ENCODE measurements at regions not wholly inside any gene's neighbourhood (a gene's known extent, or its start where the extent isn't known, plus 50 kb on each side); places are given as distances from the start of the nearest gene placed in this dataset.

DNA sequence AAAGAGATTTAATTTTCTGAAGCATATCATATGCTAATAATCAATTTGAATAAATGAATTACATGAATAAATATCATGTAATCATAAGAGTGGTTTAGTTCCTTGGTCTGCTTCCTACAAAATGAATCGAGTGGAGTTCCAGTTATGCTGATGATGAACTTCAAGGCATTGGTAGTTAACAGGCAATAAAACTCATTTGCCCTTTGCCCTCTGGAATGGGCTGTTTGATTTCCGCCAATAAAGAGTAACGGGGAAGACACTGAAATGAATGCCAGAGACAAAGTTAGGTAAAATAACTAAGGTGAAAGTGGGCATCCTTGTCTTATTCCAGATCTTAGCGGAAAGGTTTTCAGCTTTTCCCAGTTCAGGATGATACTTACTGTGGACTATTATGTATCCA lies 90.1 kb downstream of the C3orf38 start:
- Histone ChIP-seq H4K20me1 (ENCODE audit: control insufficient read depth, extremely low read depth, insufficient read depth, low read length) (no peaks in the 10 kb centered on the region), H3K27ac (ENCODE audit: insufficient read depth, low read length) (no peak overlapping the region), H3K4me3 (replicated peaks in 1 of 4; ENCODE audit: control extremely low read depth in 1 of 4, insufficient read depth in 1 of 4, low read depth in 3 of 4, low read length in 4 of 4) (no peak overlapping the region), H3K4me2 (ENCODE audit: extremely low read depth, insufficient read depth, low read length) (no peak overlapping the region), H3K9me3 (ENCODE audit: control insufficient read depth, insufficient read depth, low read depth, low read length) (no peaks in the 10 kb centered on the region), H3K36me3 (ENCODE audit: control insufficient read depth, insufficient read depth, low read length) (no peaks in the 10 kb centered on the region), H3K9ac (ENCODE audit: insufficient read depth, low read length) (no peak overlapping the region), H2AFZ (ENCODE audit: low read length) (no peak overlapping the region), H3K4me1 (ENCODE audit: control insufficient read depth, extremely low read depth, insufficient read depth, low read length) (no peaks in the 10 kb centered on the region), H3K27me3 (ENCODE audit: control insufficient read depth, insufficient read depth, low read length) (no peaks in the 10 kb centered on the region), H3K79me2 (ENCODE audit: control insufficient read depth, insufficient read depth, low read length) (no peaks in the 10 kb centered on the region)
- TF ChIP-seq EZH2 (IDR thresholded peaks at IDR 0.05; ENCODE audit: low read length, missing control alignments), result no peak
- DNase-seq (ENCODE audit: low read depth in 2 of 2), result no peak

DNA sequence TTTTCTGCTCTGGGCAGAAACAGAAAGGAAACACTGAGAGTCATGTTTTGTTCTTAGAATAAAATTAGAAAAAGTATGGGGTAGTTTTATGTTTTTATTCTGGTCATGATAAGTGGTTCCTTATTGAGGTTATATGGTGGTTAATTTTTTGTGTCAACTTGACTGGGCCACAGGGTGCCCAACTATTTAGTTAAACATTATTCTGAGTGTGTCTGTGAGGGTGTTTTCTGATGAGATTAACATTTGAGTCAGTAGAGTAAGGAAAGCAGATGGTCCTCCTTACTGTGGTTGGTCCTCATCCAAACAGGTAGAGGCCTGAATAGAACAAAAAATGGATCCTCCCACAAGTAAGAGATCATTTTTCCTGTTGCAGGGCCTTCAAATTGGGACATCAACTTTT lies 98.9 kb downstream of the C3orf38 start:
- no peak overlapping the region for H2AFZ ChIP-seq (ENCODE audit: low read length)
- H4K20me1 ChIP-seq (ENCODE audit: control insufficient read depth, extremely low read depth, insufficient read depth, low read length), result no peaks in the 10 kb centered on the region
- no peak for TF ChIP-seq EZH2 (IDR thresholded peaks at IDR 0.05; ENCODE audit: low read length, missing control alignments)
- TF ChIP-seq, protein P1, sequence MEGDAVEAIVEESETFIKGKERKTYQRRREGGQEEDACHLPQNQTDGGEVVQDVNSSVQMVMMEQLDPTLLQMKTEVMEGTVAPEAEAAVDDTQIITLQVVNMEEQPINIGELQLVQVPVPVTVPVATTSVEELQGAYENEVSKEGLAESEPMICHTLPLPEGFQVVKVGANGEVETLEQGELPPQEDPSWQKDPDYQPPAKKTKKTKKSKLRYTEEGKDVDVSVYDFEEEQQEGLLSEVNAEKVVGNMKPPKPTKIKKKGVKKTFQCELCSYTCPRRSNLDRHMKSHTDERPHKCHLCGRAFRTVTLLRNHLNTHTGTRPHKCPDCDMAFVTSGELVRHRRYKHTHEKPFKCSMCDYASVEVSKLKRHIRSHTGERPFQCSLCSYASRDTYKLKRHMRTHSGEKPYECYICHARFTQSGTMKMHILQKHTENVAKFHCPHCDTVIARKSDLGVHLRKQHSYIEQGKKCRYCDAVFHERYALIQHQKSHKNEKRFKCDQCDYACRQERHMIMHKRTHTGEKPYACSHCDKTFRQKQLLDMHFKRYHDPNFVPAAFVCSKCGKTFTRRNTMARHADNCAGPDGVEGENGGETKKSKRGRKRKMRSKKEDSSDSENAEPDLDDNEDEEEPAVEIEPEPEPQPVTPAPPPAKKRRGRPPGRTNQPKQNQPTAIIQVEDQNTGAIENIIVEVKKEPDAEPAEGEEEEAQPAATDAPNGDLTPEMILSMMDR (conservative IDR thresholded peaks at IDR 0.05 in 1 of 2, IDR thresholded peaks at IDR 0.05 in 1 of 2; ENCODE audit: low read depth in 1 of 2, low read length in 2 of 2), result no peak
- no peaks in the 10 kb centered on the region for H3K9me3 ChIP-seq (ENCODE audit: control insufficient read depth, insufficient read depth, low read depth, low read length)
- DNase-seq (ENCODE audit: low read depth in 2 of 2), result no peak
- H3K9ac ChIP-seq (ENCODE audit: insufficient read depth, low read length), result no peak overlapping the region
- H3K27me3 ChIP-seq (ENCODE audit: control insufficient read depth, insufficient read depth, low read length), result no peaks in the 10 kb centered on the region
- no peak overlapping the region for H3K4me2 ChIP-seq (ENCODE audit: extremely low read depth, insufficient read depth, low read length)
- H3K4me3 ChIP-seq (replicated peaks in 1 of 4; ENCODE audit: control extremely low read depth in 1 of 4, insufficient read depth in 1 of 4, low read depth in 3 of 4, low read length in 4 of 4), result no peak overlapping the region
- no peaks in the 10 kb centered on the region for H3K4me1 ChIP-seq (ENCODE audit: control insufficient read depth, extremely low read depth, insufficient read depth, low read length)
- no peak overlapping the region for H3K27ac ChIP-seq (ENCODE audit: insufficient read depth, low read length)
- H3K79me2 ChIP-seq (ENCODE audit: control insufficient read depth, insufficient read depth, low read length), result no peaks in the 10 kb centered on the region
- no peaks in the 10 kb centered on the region for H3K36me3 ChIP-seq (ENCODE audit: control insufficient read depth, insufficient read depth, low read length)

DNA sequence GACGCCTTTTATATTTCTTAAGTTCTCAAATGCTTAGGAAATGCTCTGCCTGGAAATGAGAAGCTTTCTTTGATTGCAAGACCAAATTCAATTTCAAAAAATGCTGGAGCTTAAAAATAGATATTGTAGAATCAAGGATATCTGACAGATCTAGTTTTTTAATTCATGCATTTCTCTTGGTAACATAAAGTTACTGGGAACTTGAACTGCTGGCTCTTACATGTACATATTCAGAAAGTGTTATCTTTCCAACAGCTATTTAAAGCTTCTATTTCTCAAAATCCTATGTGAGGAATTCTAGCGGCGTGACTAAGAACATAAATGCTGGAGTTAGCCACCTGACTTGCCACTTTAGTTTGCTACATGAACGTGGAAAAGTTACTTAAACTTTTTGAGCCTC lies 109.3 kb downstream of the C3orf38 start:
- DNase-seq (ENCODE audit: low read depth in 2 of 2), result no peak
- H3K27ac ChIP-seq (ENCODE audit: insufficient read depth, low read length), result no peak overlapping the region

More for the DNA sequence above, 109.3 kb downstream of the C3orf38 start:
- Histone ChIP-seq H4K20me1 (ENCODE audit: control insufficient read depth, extremely low read depth, insufficient read depth, low read length) (no peaks in the 10 kb centered on the region), H2AFZ (ENCODE audit: low read length) (no peak overlapping the region), H3K36me3 (ENCODE audit: control insufficient read depth, insufficient read depth, low read length) (no peaks in the 10 kb centered on the region), H3K4me1 (ENCODE audit: control insufficient read depth, extremely low read depth, insufficient read depth, low read length) (no peaks in the 10 kb centered on the region), H3K9me3 (ENCODE audit: control insufficient read depth, insufficient read depth, low read depth, low read length) (no peaks in the 10 kb centered on the region), H3K27me3 (ENCODE audit: control insufficient read depth, insufficient read depth, low read length) (no peaks in the 10 kb centered on the region), H3K79me2 (ENCODE audit: control insufficient read depth, insufficient read depth, low read length) (no peaks in the 10 kb centered on the region), H3K4me2 (ENCODE audit: extremely low read depth, insufficient read depth, low read length) (no peak overlapping the region), H3K9ac (ENCODE audit: insufficient read depth, low read length) (no peak overlapping the region), H3K4me3 (replicated peaks in 1 of 4; ENCODE audit: control extremely low read depth in 1 of 4, insufficient read depth in 1 of 4, low read depth in 3 of 4, low read length in 4 of 4) (no peak overlapping the region)
- no peak for TF ChIP-seq EZH2 (IDR thresholded peaks at IDR 0.05; ENCODE audit: low read length, missing control alignments)
- TF ChIP-seq, protein P1 (conservative IDR thresholded peaks at IDR 0.05 in 1 of 2, IDR thresholded peaks at IDR 0.05 in 1 of 2; ENCODE audit: low read depth in 1 of 2, low read length in 2 of 2), result no peak
